GM19397 (cell line): ENCODE measurements at regions not wholly inside any gene's neighbourhood (a gene's known extent, or its start where the extent isn't known, plus 50 kb on each side); places are given as distances from the start of the nearest gene placed in this dataset.

Source experiments
- ATAC-seq: cut with Tn5 transposase; IDR thresholded peaks from one replicate; pipeline ENCODE4 v1.9.1; 2021; ENCODE audit warnings: mild to moderate bottlenecking, moderate library complexity; ENCODE audit not compliant: unreplicated experiment

GRCh38 chr3:68468695-68469375, 463.5 kb downstream of the TAFA4 start:
- no peak for ATAC-seq

GRCh38 chr3:68467465-68467864, 464.9 kb downstream of the TAFA4 start:
- no peak for ATAC-seq

GRCh38 chr3:68458581-68458980, 473.8 kb downstream of the TAFA4 start:
- ATAC-seq: no peak

- no peak for ATAC-seq
Observed at GRCh38 chr3:68448510-68449383, 483.6 kb downstream of the TAFA4 start.

DNA sequence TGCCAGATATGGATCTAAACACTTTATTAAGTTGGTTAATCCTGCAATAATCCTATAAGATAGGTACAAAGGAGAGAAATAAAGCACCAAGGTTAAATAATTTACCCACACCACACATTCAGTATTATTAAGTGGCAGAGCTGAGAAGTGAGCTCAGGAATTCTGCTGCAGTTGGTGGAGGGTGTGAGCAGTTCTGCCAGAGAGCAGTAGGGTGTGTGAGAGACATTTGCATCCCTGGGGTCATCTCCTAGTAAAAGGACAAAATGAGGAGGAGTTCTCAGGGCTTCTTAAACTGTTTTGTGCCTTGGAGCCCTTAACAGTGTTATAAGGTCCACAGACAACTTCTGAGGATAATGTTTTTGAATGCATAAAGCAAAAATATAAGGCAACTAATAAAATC, 484.5 kb downstream of the TAFA4 start:
- ATAC-seq: no peak

- ATAC-seq: no peak
Observed at GRCh38 chr3:68441054-68441453, 491.3 kb downstream of the TAFA4 start.

- no peak for ATAC-seq
Observed at GRCh38 chr3:68436619-68437401, 495.5 kb downstream of the TAFA4 start.

DNA sequence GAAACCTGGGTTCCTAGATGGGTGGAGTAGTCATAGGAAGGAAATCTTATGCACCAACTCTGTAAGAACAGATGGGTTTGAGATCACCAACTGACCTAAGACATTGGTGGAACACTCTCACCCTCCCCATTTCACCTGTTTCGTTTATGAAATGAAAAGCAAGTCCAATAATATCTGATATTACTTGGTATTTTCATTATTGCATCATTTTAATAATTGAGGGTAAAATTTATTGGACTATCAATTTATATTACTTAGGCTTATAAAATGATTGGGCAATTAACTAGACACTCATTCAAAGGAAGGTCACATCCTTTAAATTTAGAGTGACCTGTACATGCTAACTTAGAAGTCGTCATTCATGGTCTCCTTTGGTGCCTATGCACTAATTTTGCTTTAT, 503.9 kb downstream of the TAFA4 start:
- no peak for ATAC-seq

- no peak for ATAC-seq
Observed at GRCh38 chr3:68424796-68425460, 507.4 kb downstream of the TAFA4 start.

DNA sequence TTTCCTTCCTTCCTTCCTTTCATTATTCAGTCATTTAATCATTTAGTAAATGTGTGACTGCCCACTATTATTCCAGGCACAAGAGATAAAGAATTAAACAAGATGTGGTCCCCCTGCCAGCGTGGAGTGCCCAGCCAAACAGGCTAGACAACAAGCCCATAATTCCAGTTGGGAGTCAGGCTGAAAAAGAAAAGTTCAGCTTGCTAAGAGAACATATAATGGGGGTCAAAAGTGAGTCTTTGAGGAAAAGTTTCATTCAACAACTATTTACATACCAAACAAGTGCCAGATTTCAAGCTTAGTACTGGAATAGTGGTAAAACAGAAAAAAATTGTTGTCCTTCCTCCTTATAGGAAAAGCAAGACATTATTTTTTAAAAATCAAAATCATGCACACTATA, 523.7 kb downstream of the TAFA4 start:
- ATAC-seq: no peak

DNA sequence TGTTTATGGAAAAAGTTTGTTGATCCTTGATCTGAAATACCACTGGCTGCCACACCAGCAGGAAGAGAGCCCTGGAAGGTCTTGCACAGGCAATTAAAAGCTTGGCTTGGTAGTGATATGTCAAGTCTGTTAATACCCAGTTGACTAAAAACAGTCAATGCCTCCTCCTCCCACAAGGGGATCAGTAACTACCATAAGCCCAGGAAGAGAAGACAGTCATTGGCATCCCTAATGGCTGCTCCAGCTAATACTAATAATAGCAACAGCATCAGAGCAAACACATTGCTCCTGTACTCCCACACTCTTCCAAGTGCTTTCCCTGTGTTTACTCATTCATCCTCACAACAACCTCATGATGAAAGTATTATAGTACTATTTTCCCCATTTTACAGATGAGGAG, 528.6 kb downstream of the TAFA4 start:
- no peak for ATAC-seq

DNA sequence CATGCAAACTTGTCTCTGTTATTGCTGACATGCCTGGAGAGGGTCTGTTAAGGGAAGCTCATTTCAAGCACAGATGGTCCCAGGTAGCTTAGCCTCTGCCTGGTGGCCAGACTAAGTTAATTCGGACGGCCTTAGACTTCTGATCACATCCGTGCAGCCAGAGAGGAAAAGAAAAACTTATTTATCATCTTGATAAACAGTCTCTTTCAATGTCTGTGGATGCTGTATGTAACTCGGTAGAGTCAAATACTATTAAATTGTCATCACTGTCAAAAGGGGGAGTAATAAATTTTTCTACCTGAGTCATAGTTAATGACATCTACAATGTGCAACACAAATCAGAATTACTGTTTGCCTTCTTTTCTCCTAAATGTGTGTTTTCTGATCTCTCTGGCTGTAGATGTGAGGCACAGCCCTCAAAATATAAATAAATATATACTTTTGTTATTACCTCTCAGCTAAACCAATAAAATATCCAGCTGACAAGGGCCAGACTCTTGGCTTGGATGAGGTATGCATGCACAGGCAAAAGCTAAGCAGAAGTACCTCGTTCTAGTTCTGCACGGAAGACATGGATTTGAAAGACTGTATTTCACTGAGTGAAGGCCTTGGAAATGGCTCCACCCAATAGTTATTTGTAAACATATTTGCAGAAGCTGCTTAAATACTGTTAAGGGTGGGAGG, 530.0 kb downstream of the TAFA4 start:
- ATAC-seq: no peak

DNA sequence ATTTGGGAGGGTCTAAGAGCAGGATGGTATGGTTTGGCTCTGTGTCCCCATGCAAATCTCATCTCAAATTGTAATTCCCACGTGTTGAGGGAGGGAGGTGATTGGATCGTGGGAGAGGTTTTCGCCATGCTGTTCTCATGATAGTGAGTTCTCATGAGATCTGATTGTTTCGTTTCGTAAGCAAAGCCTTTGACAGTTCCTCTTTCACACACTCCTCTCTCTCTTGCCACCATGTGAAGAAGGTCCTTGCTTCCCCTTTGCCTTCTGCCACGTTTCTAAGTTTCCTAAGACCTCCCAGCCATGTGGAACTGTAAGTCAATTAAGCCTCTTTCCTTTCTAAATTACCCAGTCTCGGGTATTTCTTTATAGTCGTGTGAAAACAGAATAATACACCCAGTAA, 553.7 kb downstream of the TAFA4 start:
- no peak for ATAC-seq

GRCh38 chr3:68373727-68374126, 558.6 kb downstream of the TAFA4 start:
- no peak for ATAC-seq

- ATAC-seq: no peak
Observed at GRCh38 chr3:68363796-68364195, 568.6 kb downstream of the TAFA4 start.

GRCh38 chr3:68360492-68360891, 571.9 kb downstream of the TAFA4 start:
- ATAC-seq: no peak

DNA sequence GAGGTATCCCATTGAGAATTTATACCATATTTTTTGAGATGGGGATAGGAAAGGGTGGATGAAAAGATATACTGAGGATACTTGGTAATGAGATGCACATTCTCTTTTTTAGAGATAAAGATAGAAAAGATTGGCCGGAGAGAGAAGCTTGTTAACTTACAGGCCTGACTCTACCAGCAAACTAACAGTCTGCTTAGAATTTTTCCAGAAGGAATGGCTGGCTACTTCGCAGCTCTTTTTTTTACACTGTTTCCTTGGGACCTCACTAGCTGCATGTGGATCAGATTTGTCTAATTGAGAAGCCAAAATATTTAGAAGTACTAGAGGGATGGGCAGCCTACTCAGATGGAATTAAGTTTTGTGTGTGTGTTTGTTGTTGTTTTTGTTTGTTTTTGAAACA, 586.6 kb downstream of the TAFA4 start:
- no peak for ATAC-seq

GRCh38 chr3:68342426-68342825, 589.9 kb downstream of the TAFA4 start:
- ATAC-seq: no peak

GRCh38 chr3:68336042-68336441, 596.3 kb downstream of the TAFA4 start:
- no peak for ATAC-seq

DNA sequence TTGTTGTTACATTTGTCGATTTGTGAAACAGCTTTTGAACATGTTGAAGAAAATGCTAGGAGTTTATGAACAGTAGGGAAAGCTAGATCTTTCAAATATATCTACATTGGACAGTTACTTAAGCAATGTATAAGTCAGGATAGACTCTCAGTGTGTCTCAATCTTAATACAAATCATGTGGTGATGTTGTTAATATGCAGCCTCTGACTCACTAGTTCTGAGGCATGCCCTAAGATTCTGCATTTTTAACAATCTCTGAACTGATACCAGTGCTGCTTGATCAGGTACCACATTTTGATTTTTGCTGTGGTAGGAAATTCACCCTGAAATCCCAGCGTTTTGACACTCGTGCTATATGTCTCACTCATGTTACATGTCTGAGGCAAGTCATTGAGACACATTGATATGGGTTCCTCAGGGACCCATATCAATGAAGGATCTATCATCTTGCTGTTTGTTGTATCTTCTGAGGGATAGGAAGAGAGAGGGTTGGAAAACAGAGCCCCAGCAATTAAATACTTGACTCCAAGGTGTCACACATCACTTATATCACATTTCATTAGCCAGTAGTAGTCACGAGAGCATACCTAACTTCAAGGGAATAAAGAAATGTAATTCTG, 597.9 kb downstream of the TAFA4 start:
- no peak for ATAC-seq
